Left ventricle myocardium inferior (tissue), 1 donor: ENCODE measurements at regions not wholly inside any gene's neighbourhood (a gene's known extent, or its start where the extent isn't known, plus 50 kb on each side); places are given as distances from the start of the nearest gene placed in this dataset.

Experiments
- DNase-seq: peaks from one replicate; pipeline ENCODE4 v3.0.0-alpha.2; 2020
- H3K27ac ChIP-seq: fragments of 200-600 bp; replicated peaks from 2 replicates; pipeline ENCODE4 v1.8.0; 2021
- H3K27me3 ChIP-seq: fragments of 200-600 bp; 2 replicates; pipeline ENCODE4 v1.8.0; 2021; ENCODE audit warnings: low read depth
- H3K36me3 ChIP-seq: fragments of 200-600 bp; 2 replicates; pipeline ENCODE4 v1.8.0; 2021
- H3K4me1 ChIP-seq: fragments of 200-600 bp; 2 replicates; pipeline ENCODE4 v1.8.0; 2021
- H3K4me3 ChIP-seq: fragments of 200-600 bp; 2 replicates; pipeline ENCODE4 v1.8.0; 2021; ENCODE audit warnings: mild to moderate bottlenecking, moderate library complexity
- H3K9me3 ChIP-seq: fragments of 200-600 bp; replicated peaks from 2 replicates; pipeline ENCODE4 v1.8.0; 2021
- intact Hi-C: fragments of 100-400 bp; cut with micrococcal nuclease; formaldehyde crosslinking; loops from one replicate; pipeline ENCODE4 v1.11.0; 2022
- TF ChIP-seq, protein P1 (sequence below): fragments of 200-600 bp; IDR thresholded peaks from 2 replicates; pipeline ENCODE4 v1.8.0; 2021; ENCODE audit warnings: antibody characterized with exemption, mild to moderate bottlenecking, borderline replicate concordance
- donor health status: DM: no; HTN: yes; CAD: no; lungs with severe emphysema.

DNA sequence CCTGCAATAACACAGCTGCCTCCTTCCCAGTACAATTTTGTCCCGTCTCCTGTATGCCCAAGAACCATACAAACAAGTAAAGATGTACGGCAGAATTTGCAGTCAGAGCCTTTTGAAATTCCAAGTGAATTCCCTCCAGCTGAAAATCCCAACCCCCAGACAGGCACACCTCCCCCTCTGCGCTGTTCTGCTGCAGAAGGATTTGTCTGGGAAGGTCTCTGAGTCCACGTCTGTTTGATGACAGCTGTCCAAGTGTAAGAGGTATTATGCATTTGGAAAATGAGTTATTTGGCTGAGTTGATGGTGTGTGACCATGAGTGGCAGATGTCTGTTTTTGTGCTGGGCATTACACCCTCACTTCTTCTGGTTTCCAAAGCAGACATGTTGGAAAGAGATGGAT, 104.9 kb upstream of the HS3ST4 start:
- no peaks in the 10 kb centered on the region for H3K4me1 ChIP-seq
- H3K27ac ChIP-seq = no peak overlapping the region
- peaks cover 13% of the 10 kb centered on the region for H3K9me3 ChIP-seq
- peaks cover 4% of the 10 kb centered on the region for H3K27me3 ChIP-seq
- intact Hi-C loops = no loop called here
- H3K36me3 ChIP-seq = no peaks in the 10 kb centered on the region
- H3K4me3 ChIP-seq = no peak overlapping the region
- no peak for DNase-seq
- TF ChIP-seq, protein P1, sequence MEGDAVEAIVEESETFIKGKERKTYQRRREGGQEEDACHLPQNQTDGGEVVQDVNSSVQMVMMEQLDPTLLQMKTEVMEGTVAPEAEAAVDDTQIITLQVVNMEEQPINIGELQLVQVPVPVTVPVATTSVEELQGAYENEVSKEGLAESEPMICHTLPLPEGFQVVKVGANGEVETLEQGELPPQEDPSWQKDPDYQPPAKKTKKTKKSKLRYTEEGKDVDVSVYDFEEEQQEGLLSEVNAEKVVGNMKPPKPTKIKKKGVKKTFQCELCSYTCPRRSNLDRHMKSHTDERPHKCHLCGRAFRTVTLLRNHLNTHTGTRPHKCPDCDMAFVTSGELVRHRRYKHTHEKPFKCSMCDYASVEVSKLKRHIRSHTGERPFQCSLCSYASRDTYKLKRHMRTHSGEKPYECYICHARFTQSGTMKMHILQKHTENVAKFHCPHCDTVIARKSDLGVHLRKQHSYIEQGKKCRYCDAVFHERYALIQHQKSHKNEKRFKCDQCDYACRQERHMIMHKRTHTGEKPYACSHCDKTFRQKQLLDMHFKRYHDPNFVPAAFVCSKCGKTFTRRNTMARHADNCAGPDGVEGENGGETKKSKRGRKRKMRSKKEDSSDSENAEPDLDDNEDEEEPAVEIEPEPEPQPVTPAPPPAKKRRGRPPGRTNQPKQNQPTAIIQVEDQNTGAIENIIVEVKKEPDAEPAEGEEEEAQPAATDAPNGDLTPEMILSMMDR = no peak

DNA sequence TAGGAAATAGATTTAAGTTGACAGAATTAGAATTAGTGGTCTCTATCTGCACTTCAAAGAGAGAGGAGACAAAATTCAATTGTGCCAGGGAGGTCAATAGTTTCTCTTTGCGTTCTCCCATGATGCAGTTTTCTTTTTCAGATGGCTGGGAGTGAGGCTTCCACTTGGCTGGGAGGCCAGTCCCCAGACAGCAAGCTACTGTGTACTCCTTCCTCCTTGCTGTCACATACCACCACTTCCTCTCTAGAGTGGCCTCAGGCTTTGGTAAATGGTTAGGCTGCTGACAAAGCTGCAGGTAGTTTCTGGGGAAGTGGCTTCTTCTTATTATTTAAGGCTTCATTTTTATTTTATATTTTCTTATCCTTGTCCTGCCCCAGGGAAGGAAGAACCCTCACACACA, 106.2 kb upstream of the HS3ST4 start:
- TF ChIP-seq, protein P1 = no peak
- no peaks in the 10 kb centered on the region for H3K36me3 ChIP-seq
- no peak overlapping the region for H3K4me3 ChIP-seq
- H3K27ac ChIP-seq = no peak overlapping the region
- intact Hi-C loops = no loop called here
- peaks cover 13% of the 10 kb centered on the region for H3K9me3 ChIP-seq
- H3K27me3 ChIP-seq = peaks cover 6% of the 10 kb centered on the region
- H3K4me1 ChIP-seq = no peaks in the 10 kb centered on the region
- DNase-seq = no peak

GRCh38 chr16:25580041-25580440, 111.7 kb upstream of the HS3ST4 start:
- intact Hi-C loops = no loop called here
- Histone ChIP-seq H3K36me3 (no peaks in the 10 kb centered on the region), H3K4me3 (no peak overlapping the region), H3K9me3 (peaks cover 13% of the 10 kb centered on the region), H3K27me3 (peaks cover 8% of the 10 kb centered on the region), H3K4me1 (no peaks in the 10 kb centered on the region), H3K27ac (no peak overlapping the region)
- TF ChIP-seq, protein P1 = no peak
- no peak for DNase-seq

GRCh38 chr16:25575363-25575762, 116.4 kb upstream of the HS3ST4 start:
- TF ChIP-seq, protein P1 = no peak
- Histone ChIP-seq H3K4me1 (no peaks in the 10 kb centered on the region), H3K9me3 (no peaks in the 10 kb centered on the region), H3K27ac (no peak overlapping the region), H3K4me3 (no peak overlapping the region), H3K36me3 (no peaks in the 10 kb centered on the region), H3K27me3 (peaks cover 4% of the 10 kb centered on the region)
- DNase-seq = no peak
- intact Hi-C loops = no loop called here

- no peak overlapping the region for H3K27ac ChIP-seq
- no peak for DNase-seq
- peaks cover 8% of the 10 kb centered on the region for H3K9me3 ChIP-seq
- intact Hi-C loops = no loop called here
- no peak overlapping the region for H3K4me3 ChIP-seq
- no peaks in the 10 kb centered on the region for H3K36me3 ChIP-seq
- no peaks in the 10 kb centered on the region for H3K27me3 ChIP-seq
- TF ChIP-seq, protein P1 = no peak
- no peaks in the 10 kb centered on the region for H3K4me1 ChIP-seq
These were observed 120.0 kb upstream of the HS3ST4 start for GRCh38 chr16:25571712-25572111.

GRCh38 chr16:25570131-25570530, 121.6 kb upstream of the HS3ST4 start:
- TF ChIP-seq, protein P1 = no peak
- intact Hi-C loops = no loop called here
- H3K36me3 ChIP-seq = no peaks in the 10 kb centered on the region
- peaks cover 8% of the 10 kb centered on the region for H3K9me3 ChIP-seq
- no peak overlapping the region for H3K27ac ChIP-seq
- H3K27me3 ChIP-seq = no peaks in the 10 kb centered on the region
- no peak for DNase-seq
- H3K4me1 ChIP-seq = no peaks in the 10 kb centered on the region
- no peak overlapping the region for H3K4me3 ChIP-seq
